Transverse colon (tissue), 4 donors: ENCODE measurements at regions not wholly inside any gene's neighbourhood (a gene's known extent, or its start where the extent isn't known, plus 50 kb on each side); places are given as distances from the start of the nearest gene placed in this dataset.

Experiments
- DNase-seq: peaks from one replicate; pipeline ENCODE4 v3.0.0-alpha.2; 2019
- H3K27ac ChIP-seq, 4 donors: fragments of 200-600 bp; sonication (generic); 2 replicates each; pipeline ENCODE4 v1.5.1; 2016 to 2018; ENCODE audit warnings: inconsistent platforms in 4 of 4
- H3K27me3 ChIP-seq: fragments of 200-600 bp; sonication (generic); 2 replicates; pipeline ENCODE4 v1.5.1; 2017; ENCODE audit warnings: inconsistent platforms
- H3K36me3 ChIP-seq, 4 donors: fragments of 200-600 bp; sonication (generic); 2 replicates each; pipeline ENCODE4 v1.5.1; 2017 to 2019; ENCODE audit warnings: inconsistent platforms in 4 of 4
- H3K4me1 ChIP-seq, 4 donors: fragments of 200-600 bp; sonication (generic); 2 replicates each; pipeline ENCODE4 v1.5.1; 2017 to 2020; ENCODE audit warnings: inconsistent platforms in 4 of 4
- H3K4me3 ChIP-seq, 4 donors: fragments of 200-600 bp; sonication (generic); 1 replicate in 1 of 4; 2 replicates in 3 of 4; pipeline versions ENCODE4 v1.5.1 to v1.6.1; 2017 to 2019; ENCODE audit warnings: inconsistent platforms in 4 of 4
- H3K9me3 ChIP-seq, 2 donors: fragments of 200-600 bp; sonication (generic); 2 replicates each; pipeline ENCODE4 v1.5.1; 2017 to 2019; ENCODE audit warnings: inconsistent platforms in 2 of 2
- EP300 ChIP-seq: sonication (generic); formaldehyde crosslinking; IDR thresholded peaks from one replicate; pipeline ENCODE4 v1.6.1; 2017; ENCODE audit warnings: antibody characterized with exemption, low read depth
- POLR2A ChIP-seq: fragments of 450-650 bp; IDR thresholded peaks from one replicate; pipeline ENCODE4 v1.6.1; 2016; ENCODE audit warnings: antibody characterized with exemption, mild to moderate bottlenecking, moderate library complexity
- POLR2AphosphoS5 ChIP-seq, 3 donors: sonication (generic); formaldehyde crosslinking; IDR thresholded peaks; one replicate each; pipeline ENCODE4 v1.6.1; 2016; ENCODE audit warnings: antibody characterized with exemption in 3 of 3
- WGBS, 2 donors: methylation state at CpG; one replicate each; pipeline ENCODE4 v1.1.5; 2018; ENCODE audit warnings: low coverage in 1 of 2; 5-methylcytosine and 5-hydroxymethylcytosine counted together
- in situ Hi-C, 4 donors: fragments of 200-750 bp; cut with MboI; loops; one replicate each; pipeline versions ENCODE4 v1.15.0 to v1.15.1; 2017; ENCODE audit warnings: low sequenced_read_pairs in 3 of 4, low pct_ligation_motif_present in 1 of 4, low pct_unique_long_range_greater_than_20kb in 1 of 4
- intact Hi-C: fragments of 100-400 bp; cut with DNase I; formaldehyde crosslinking; loops from one replicate; pipeline ENCODE4 v1.15.1; 2023; ENCODE audit warnings: low total_unique reads
- TF ChIP-seq, protein P1 (sequence below), 5 experiments: fragments of 200-600 bp in 3 of 5; fragments of 450-650 bp in 2 of 5; sonication (generic) in 3 of 5; IDR thresholded peaks; 1 replicate in 2 of 5; 2 replicates in 3 of 5; pipeline ENCODE4 v1.5.1; 2016 to 2017; ENCODE audit warnings: antibody characterized with exemption in 5 of 5, inconsistent platforms in 3 of 5, mild to moderate bottlenecking in 2 of 5, moderate library complexity in 1 of 5

GRCh38 chr13:111013196-111013595, 98.3 kb upstream of the ANKRD10 start:
- no peak overlapping the region for H3K4me3 ChIP-seq
- in situ Hi-C loops = no loop called here
- H3K27ac ChIP-seq = no peak overlapping the region
- 50 to 54% methylated on average over 1 to 3 of the region's 3 CpGs for WGBS, 2 donors
- no peaks in the 10 kb centered on the region for H3K9me3 ChIP-seq
- intact Hi-C loops = no loop called here
- no peak for TF ChIP-seq POLR2A
- no peak for TF ChIP-seq POLR2AphosphoS5 (IDR thresholded peaks at IDR 0.05)
- no peak for TF ChIP-seq EP300
- TF ChIP-seq, protein P1, sequence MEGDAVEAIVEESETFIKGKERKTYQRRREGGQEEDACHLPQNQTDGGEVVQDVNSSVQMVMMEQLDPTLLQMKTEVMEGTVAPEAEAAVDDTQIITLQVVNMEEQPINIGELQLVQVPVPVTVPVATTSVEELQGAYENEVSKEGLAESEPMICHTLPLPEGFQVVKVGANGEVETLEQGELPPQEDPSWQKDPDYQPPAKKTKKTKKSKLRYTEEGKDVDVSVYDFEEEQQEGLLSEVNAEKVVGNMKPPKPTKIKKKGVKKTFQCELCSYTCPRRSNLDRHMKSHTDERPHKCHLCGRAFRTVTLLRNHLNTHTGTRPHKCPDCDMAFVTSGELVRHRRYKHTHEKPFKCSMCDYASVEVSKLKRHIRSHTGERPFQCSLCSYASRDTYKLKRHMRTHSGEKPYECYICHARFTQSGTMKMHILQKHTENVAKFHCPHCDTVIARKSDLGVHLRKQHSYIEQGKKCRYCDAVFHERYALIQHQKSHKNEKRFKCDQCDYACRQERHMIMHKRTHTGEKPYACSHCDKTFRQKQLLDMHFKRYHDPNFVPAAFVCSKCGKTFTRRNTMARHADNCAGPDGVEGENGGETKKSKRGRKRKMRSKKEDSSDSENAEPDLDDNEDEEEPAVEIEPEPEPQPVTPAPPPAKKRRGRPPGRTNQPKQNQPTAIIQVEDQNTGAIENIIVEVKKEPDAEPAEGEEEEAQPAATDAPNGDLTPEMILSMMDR (IDR thresholded peaks at IDR 0.05) = no peak
- no peaks in the 10 kb centered on the region for H3K36me3 ChIP-seq
- no peak for DNase-seq
- no peaks in the 10 kb centered on the region for H3K4me1 ChIP-seq
- H3K27me3 ChIP-seq = no peaks in the 10 kb centered on the region

GRCh38 chr13:111011899-111012298, 97.0 kb upstream of the ANKRD10 start:
- H3K36me3 ChIP-seq = no peaks in the 10 kb centered on the region
- intact Hi-C loops (no loop called here), in situ Hi-C loops (no loop called here)
- no peak overlapping the region for H3K27ac ChIP-seq
- TF ChIP-seq, protein P1 (IDR thresholded peaks at IDR 0.05) = no peak
- no peak for TF ChIP-seq POLR2AphosphoS5 (IDR thresholded peaks at IDR 0.05)
- no peak for TF ChIP-seq POLR2A
- no peak for TF ChIP-seq EP300
- peaks cover 0 to 4% (median 0%) of the 10 kb centered on the region in 4 donors for H3K4me1 ChIP-seq
- no peaks in the 10 kb centered on the region for H3K27me3 ChIP-seq
- 63 to 67% methylated on average over 1 to 3 of the region's 3 CpGs for WGBS, 2 donors
- no peak for DNase-seq
- no peak overlapping the region for H3K4me3 ChIP-seq
- H3K9me3 ChIP-seq = no peaks in the 10 kb centered on the region

DNA sequence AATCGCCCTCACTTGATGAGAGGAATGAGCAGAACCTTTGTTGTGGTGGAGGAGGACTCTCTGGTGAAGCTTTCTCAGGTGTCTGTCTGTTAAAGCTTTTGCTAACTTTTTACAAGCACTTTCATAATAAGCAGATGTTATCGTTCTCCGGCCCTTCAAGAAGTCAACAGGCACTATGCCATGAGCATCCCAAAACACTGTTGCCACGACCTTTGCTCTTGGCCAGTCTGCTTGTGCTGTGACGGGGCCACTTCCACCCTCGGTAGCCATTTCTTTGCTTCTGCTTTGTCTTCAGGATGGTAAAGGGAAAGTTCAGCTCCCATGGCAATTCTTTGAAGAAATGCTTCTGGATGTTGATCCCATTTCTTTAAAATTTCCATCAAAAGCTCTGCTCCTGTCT, 93.5 kb upstream of the ANKRD10 start:
- Histone ChIP-seq H3K4me1 (peaks cover 0 to 15% (median 4%) of the 10 kb centered on the region in 4 donors), H3K27me3 (no peaks in the 10 kb centered on the region), H3K36me3 (no peaks in the 10 kb centered on the region), H3K27ac (no peak overlapping the region), H3K9me3 (no peaks in the 10 kb centered on the region), H3K4me3 (no peak overlapping the region)
- WGBS, 2 donors = 76 to 85% methylated on average over 4 to 6 of the region's 6 CpGs
- in situ Hi-C loops (no loop called here), intact Hi-C loops (no loop called here)
- DNase-seq = no peak
- TF ChIP-seq, protein P1 (IDR thresholded peaks at IDR 0.05) = no peak
- TF ChIP-seq POLR2A (no peak), EP300 (no peak), POLR2AphosphoS5 (IDR thresholded peaks at IDR 0.05) (no peak)

DNA sequence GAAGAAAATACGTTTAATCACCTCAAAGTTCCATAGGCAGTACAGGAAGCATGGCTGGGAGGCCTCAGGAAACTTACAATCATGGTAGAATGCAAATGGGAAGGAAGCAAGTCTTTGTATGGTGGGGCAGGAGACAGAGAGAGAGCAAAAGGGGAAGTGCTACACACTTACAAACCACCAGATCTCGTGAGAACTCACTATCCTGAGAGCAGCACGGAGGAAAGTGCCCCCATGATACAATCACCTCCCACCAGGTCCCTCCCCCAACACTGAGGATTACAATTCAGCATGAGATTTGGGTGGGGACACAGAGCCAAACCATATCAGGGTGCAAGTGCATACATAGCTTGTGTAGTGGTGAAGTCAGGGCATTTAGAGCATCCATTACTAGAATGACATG, 92.3 kb upstream of the ANKRD10 start:
- 20 to 50% methylated on average over 1 to 3 of the region's 3 CpGs for WGBS, 2 donors
- intact Hi-C loops = no loop called here

More for the DNA sequence above, 92.3 kb upstream of the ANKRD10 start:
- H3K27me3 ChIP-seq = no peaks in the 10 kb centered on the region
- H3K4me3 ChIP-seq = no peak overlapping the region
- H3K4me1 ChIP-seq = peaks cover 0 to 15% (median 4%) of the 10 kb centered on the region in 4 donors
- peak overlapping the region; percentile 81 to 85 (median 82) for H3K27ac ChIP-seq
- DNase-seq = no peak
- TF ChIP-seq POLR2A = no peak
- no peak for TF ChIP-seq POLR2AphosphoS5 (IDR thresholded peaks at IDR 0.05)
- TF ChIP-seq, protein P1 (IDR thresholded peaks at IDR 0.05) = no peak
- no peak for TF ChIP-seq EP300
- H3K36me3 ChIP-seq = no peaks in the 10 kb centered on the region
- no peaks in the 10 kb centered on the region for H3K9me3 ChIP-seq
- in situ Hi-C loops = no loop called here
